Limb (tissue), 2 donors: ENCODE measurements at regions not wholly inside any gene's neighbourhood (a gene's known extent, or its start where the extent isn't known, plus 50 kb on each side); places are given as distances from the start of the nearest gene placed in this dataset.

Source experiments
- DNase-seq, 2 donors: peaks; one replicate each; pipeline ENCODE4 v3.0.0-alpha.2; 2016; ENCODE audit errors: extremely low spot score in 2 of 2

- no peak for DNase-seq
Observed at GRCh38 chr9:29648132-29648531, 2074.9 kb upstream of the C9orf72 start.

- DNase-seq = no peak
Observed at GRCh38 chr9:29648601-29649000, 2075.3 kb upstream of the C9orf72 start.

GRCh38 chr9:29656641-29657406 lies 2083.5 kb upstream of the C9orf72 start:
- DNase-seq = no peak

DNA sequence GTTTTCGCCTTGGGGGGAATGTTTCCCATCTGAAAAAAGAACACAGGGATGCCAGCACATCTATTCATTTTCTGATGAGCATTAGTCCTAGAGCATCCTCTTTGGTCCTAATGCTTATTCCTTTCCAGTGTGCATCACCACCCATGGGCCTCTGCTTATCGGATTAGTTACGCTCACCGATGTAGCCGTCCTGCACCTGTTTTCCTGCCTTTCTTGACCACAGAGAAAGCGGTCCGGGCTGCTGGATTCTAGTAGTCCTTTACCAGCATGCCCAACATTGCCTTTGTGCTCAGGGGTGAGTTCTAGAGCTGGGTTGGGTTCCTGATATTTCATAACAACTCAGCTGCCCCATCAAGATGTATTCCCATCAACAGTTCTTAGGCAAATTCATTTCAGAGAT lies 2084.5 kb upstream of the C9orf72 start:
- no peak for DNase-seq

GRCh38 chr9:29659014-29659413 lies 2085.7 kb upstream of the C9orf72 start:
- no peak for DNase-seq

- no peak for DNase-seq
Observed at GRCh38 chr9:29659736-29660135, 2086.5 kb upstream of the C9orf72 start.

DNA sequence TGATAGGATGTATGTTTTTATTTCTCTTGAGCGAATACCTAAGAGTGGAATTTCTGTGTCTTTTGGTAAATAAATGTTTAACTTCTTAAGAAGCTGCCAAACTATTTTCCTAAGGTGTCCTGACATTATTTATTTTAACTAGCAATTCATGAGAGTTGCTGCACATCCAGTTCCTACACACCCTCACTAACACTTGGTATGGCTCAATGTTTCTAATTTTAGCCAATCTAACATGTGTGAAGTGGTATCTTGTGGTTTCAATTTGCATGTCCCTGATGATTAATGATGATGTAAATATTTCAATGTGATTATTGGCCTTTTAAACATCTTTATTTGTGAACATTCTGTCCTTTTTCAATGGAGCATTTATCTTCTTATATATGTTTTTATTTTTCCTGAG lies 2095.5 kb upstream of the C9orf72 start:
- DNase-seq = no peak

DNA sequence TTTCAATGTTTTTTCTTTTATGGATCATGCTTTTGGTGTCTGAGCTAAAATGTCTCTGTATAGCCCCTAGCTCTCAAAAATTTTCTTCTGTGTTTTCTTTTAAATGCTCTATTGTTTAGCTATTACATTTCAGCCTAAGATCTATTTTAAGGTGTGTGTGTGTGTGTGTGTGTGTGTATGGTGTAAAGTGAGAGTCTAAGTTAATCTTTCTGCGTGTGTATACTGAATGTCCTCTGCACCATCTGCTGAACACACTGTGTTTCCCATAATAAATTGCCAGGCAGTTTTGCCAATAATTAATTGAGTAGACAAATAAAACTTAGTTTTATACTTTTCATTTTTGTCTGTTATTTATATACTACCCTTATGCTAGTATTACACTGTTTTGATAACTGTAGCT lies 2096.3 kb upstream of the C9orf72 start:
- no peak for DNase-seq

GRCh38 chr9:29685531-29685930 lies 2112.2 kb upstream of the C9orf72 start:
- no peak for DNase-seq

- DNase-seq = no peak
Observed at GRCh38 chr9:29691145-29691544, 2117.9 kb upstream of the C9orf72 start.

GRCh38 chr9:29691758-29692407 lies 2118.6 kb upstream of the C9orf72 start:
- DNase-seq = no peak

DNA sequence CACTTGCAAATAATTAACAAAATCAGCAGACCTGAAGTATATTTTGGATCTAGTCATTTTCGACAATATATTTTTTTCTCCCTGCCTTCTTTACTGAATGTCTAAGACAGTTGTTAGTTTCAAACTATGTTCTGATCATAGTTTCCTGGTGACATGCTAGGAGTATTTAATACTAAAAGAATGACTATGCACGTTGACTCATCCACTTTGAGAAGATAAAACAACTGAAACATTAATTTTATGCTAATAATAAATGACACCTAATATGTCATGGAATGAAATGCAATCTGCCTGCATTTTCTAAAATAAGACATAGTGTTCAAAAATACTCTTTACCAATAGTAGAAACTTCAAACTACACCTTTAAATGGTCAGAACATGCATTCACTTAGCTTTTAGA lies 2123.7 kb upstream of the C9orf72 start:
- DNase-seq = no peak

GRCh38 chr9:29701559-29701958 lies 2128.3 kb upstream of the C9orf72 start:
- no peak for DNase-seq

DNA sequence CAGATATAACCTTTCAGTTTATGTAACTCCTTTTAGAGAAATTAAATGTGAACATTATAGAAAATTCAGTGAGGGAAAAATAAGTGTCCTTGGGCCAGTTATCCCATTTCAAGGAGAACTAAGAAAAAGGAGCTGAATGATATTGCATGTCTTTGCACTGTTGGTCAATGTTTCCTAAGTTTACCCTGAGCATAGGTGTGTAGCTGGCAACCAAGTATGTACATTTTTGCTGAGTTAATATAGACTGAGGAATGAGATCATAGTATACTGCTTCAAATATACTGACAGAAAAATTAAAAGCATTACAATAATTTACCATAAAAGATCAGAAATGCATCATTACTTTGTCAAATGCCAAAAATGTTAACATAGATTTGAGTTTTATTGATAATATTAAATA lies 2128.7 kb upstream of the C9orf72 start:
- DNase-seq = no peak

DNA sequence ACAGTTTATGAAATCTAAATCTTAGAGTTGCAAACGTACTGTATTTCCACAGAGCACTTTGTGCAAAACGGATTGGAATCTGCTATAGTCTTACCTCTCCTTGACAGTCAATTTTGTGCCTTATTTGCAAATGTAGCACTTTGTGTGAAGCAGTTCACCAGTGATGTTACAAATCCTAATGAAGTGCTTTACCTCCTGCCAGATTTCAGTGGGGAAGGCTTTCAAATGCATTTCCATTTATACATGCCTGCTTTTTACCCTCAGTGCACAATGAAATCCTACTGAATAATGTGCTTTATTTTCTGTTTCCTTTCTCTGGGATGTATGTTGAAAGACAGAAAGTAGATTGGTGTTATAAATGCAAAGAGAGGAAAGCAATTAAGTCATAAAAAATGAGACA lies 2141.6 kb upstream of the C9orf72 start:
- DNase-seq = no peak

- DNase-seq = no peak
Observed at GRCh38 chr9:29717631-29718030, 2144.3 kb upstream of the C9orf72 start.

DNA sequence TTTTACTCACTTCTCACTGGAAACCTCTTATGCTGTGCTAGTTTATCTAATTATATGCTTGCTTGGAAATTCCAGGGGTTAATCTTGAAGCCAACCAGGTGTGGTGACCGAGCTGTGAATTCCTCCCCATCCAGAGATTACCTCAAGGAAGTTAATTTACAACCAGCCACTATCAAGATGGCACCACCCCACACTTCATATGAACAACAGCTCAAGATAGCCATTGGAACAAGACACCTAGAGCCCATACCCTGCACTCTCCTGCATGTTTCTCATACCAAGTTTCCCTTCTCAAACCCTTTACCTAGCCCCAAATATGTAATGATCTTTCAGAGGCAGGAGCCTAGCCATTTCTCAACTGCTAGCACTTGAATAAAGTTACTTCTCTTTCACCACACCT lies 2156.9 kb upstream of the C9orf72 start:
- no peak for DNase-seq

DNA sequence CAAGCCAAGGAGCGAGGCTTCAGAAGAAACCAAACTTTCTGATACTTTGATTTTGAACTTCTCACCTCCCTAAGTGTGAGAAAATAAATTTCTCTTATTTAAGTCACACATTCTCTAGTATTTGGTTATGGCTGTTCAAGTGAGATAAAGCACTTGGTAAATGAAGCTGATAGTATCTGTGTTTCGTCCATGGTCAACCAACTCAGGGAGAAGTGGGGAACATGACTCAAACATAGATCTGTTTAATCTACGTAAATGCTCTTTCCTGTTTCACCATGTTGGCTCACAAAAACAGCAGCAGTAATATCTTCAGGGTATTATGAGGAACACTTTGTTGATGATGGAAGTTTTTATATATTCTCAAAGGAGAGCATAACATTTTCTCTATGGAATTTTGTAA lies 2167.2 kb upstream of the C9orf72 start:
- no peak for DNase-seq

DNA sequence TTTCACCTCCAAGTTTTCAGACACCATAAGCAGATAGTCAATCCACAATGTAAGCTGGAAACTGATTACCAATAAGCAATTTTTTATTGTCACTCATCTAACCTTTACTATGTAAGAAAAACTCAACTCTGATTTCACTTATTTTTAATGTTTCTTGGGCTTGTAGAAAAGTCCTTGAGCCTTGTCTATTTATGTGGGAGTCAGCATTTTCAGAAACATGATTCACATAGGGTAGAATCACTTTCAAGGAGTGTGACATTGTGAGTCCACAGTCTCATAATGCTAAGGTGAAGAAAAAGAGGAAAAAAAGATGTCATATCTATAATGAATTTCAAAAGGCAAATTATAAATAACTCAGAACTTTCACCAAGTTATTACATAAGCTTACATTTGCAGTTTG lies 2167.9 kb upstream of the C9orf72 start:
- DNase-seq = no peak

DNA sequence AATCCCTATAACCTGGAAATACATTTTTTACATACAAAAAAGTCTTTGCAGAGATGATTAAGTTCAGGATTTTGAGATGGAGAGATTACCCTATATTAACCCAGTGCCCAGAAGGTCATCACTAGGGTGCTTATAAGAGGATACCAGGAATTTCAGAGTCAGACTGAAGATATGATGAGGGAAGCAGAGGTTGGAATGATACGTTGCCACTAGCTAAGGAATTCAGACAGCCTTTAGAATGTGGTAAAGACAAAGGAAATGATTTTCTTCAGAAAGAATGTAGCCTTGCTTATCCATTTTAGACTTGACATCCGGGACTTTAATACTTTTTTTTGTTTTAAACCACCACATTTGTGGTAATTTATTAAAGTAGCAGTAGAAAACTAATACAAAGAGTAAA lies 2176.8 kb upstream of the C9orf72 start:
- no peak for DNase-seq

GRCh38 chr9:29751226-29751625 lies 2177.9 kb upstream of the C9orf72 start:
- peak in 1 of 2 donors; percentile 17 for DNase-seq

DNA sequence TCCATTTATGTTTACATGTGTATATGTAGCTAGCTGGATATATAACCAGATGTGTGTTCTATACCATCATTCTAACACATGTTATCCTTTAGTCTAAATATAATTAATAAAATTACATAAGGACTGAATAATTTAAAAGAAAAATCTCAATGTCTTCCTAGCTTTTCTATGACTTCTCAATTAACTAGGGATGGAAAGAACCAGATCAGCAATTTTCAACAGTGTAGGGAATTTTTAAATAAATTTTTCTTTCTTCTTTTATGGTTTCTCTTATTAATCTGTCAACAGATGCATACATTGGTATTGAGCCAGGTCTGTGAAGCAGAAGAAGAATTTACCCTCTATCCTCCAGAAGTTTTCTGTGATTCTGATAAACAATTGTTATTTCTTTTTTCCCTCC lies 2180.4 kb upstream of the C9orf72 start:
- DNase-seq = no peak

DNA sequence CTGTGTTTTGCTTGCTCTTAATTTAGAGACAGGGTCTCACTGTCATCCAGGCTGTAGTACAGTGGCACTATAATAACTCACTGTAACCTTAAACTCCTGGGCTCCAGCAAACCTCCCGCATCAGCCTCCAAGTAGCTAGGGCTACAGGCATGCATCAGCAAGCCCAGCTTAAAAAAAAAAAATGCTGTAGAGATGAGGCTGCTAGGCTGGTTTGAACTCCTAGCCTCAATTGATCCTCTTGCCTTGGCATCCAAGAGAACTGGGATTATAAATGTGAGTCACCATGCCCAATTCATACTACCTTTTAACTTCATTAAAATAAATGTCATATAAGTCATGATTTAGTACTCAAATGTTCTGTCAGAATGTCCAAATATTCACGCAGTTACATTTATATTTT lies 2195.7 kb upstream of the C9orf72 start:
- DNase-seq = no peak
